HG03342 (cell line): ENCODE measurements at regions not wholly inside any gene's neighbourhood (a gene's known extent, or its start where the extent isn't known, plus 50 kb on each side); places are given as distances from the start of the nearest gene placed in this dataset.
"Not testable (repeated sequence)": the region's sequence is repeated elsewhere in the genome, so short reads cannot be mapped to it uniquely, and the experiment has no call there.

Experiments used
- ATAC-seq: cut with Tn5 transposase; IDR thresholded peaks from one replicate; pipeline ENCODE4 v1.9.1; 2021; ENCODE audit warnings: mild to moderate bottlenecking, moderate library complexity; ENCODE audit not compliant: unreplicated experiment

- not testable (repeated sequence) for ATAC-seq
Observed at GRCh38 chr4:118502967-118503366, 150.2 kb upstream of the PRSS12 start.

GRCh38 chr4:118504927-118505326 is 152.1 kb upstream of the PRSS12 start:
- ATAC-seq = not testable (repeated sequence)

- ATAC-seq = not testable (repeated sequence)
Observed at GRCh38 chr4:118505491-118505890, 152.7 kb upstream of the PRSS12 start.

- not testable (repeated sequence) for ATAC-seq
Observed at GRCh38 chr4:118512870-118513269, 160.1 kb upstream of the PRSS12 start.

GRCh38 chr4:118514332-118514731 is 161.5 kb upstream of the PRSS12 start:
- ATAC-seq = not testable (repeated sequence)

- not testable (repeated sequence) for ATAC-seq
Observed at GRCh38 chr4:118516107-118516506, 163.3 kb upstream of the PRSS12 start.

- not testable (repeated sequence) for ATAC-seq
Observed at GRCh38 chr4:118530107-118530506, 155.1 kb upstream of the METTL14 start.

- not testable (repeated sequence) for ATAC-seq
Observed at GRCh38 chr4:118531947-118532346, 153.2 kb upstream of the METTL14 start.

- ATAC-seq = not testable (repeated sequence)
Observed at GRCh38 chr4:118535788-118536187, 149.4 kb upstream of the METTL14 start.

- ATAC-seq = peak; percentile 82
Observed at GRCh38 chr4:118539412-118540077, 145.6 kb upstream of the METTL14 start.

GRCh38 chr4:118556576-118556975 is 128.6 kb upstream of the METTL14 start:
- ATAC-seq = not testable (repeated sequence)

- ATAC-seq = no peak
Observed at GRCh38 chr4:118557298-118557851, 127.8 kb upstream of the METTL14 start.

GRCh38 chr4:118558188-118558587 is 127.0 kb upstream of the METTL14 start:
- not testable (repeated sequence) for ATAC-seq

GRCh38 chr4:118561559-118561958 is 123.6 kb upstream of the METTL14 start:
- not testable (repeated sequence) for ATAC-seq

GRCh38 chr4:118566003-118566513 is 119.1 kb upstream of the METTL14 start:
- peak; percentile 76 for ATAC-seq

- not testable (repeated sequence) for ATAC-seq
Observed at GRCh38 chr4:118572991-118573390, 112.2 kb upstream of the METTL14 start.

GRCh38 chr4:118574251-118574913 is 110.8 kb upstream of the METTL14 start:
- ATAC-seq = not testable (repeated sequence)

- ATAC-seq = not testable (repeated sequence)
Observed at GRCh38 chr4:118575057-118575456, 110.1 kb upstream of the METTL14 start.

- ATAC-seq = not testable (repeated sequence)
Observed at GRCh38 chr4:118575726-118576125, 109.5 kb upstream of the METTL14 start.

GRCh38 chr4:118576709-118577219 is 108.4 kb upstream of the METTL14 start:
- not testable (repeated sequence) for ATAC-seq

- ATAC-seq = no peak
Observed at GRCh38 chr4:118585015-118585414, 100.2 kb upstream of the METTL14 start.
